Neural cell (in vitro differentiated cells): ENCODE measurements at regions not wholly inside any gene's neighbourhood (a gene's known extent, or its start where the extent isn't known, plus 50 kb on each side); places are given as distances from the start of the nearest gene placed in this dataset.

ENCODE experiments used
- H2AFZ ChIP-seq: fragments of 200-600, 300-800 bp; sonication (generic), shearing (Covaris generic); 2 replicates; pipeline ENCODE4 v1.6.0; 2014; ENCODE audit warnings: low read depth, mild to moderate bottlenecking, antibody characterized with exemption, low read length, moderate library complexity
- H3F3A ChIP-seq: fragments of 200-600 bp; shearing (Covaris generic); 2 replicates; pipeline ENCODE4 v1.6.1; 2016; ENCODE audit warnings: mild to moderate bottlenecking, moderate library complexity, mixed read lengths, antibody characterized with exemption, low read length; ENCODE audit not compliant: insufficient read depth, poor library complexity, severe bottlenecking
- H3K27ac ChIP-seq: fragments of 200-600, 300-800 bp; sonication (generic), shearing (Covaris generic); 2 replicates; pipeline ENCODE4 v1.5.1; 2014; ENCODE audit warnings: mild to moderate bottlenecking, low read length, moderate library complexity
- H3K27me3 ChIP-seq: fragments of 300-800, 200-600 bp; sonication (generic), shearing (Covaris generic); 2 replicates; pipeline ENCODE4 v1.6.0; 2014; ENCODE audit warnings: mild to moderate bottlenecking, low read depth, low read length, moderate library complexity; ENCODE audit not compliant: insufficient read depth
- H3K36me3 ChIP-seq: fragments of 300-800, 200-600 bp; sonication (generic), shearing (Covaris generic); 2 replicates; pipeline ENCODE4 v1.5.1; 2014; ENCODE audit warnings: mild to moderate bottlenecking, antibody characterized with exemption, low read length, moderate library complexity; ENCODE audit not compliant: insufficient read depth
- H3K4me2 ChIP-seq: fragments of 300-800, 200-600 bp; sonication (generic), shearing (Covaris generic); 2 replicates; pipeline ENCODE4 v1.6.0; 2014; ENCODE audit warnings: mild to moderate bottlenecking, low read length
- H3K4me3 ChIP-seq: fragments of 300-800, 200-600 bp; sonication (generic), shearing (Covaris generic); 2 replicates; pipeline ENCODE4 v1.5.1; 2014; ENCODE audit warnings: mild to moderate bottlenecking, low read length, moderate library complexity
- H3K79me2 ChIP-seq: fragments of 200-600 bp; shearing (Covaris generic); replicated peaks from 2 replicates; pipeline ENCODE4 v1.6.0; 2014; ENCODE audit warnings: mild to moderate bottlenecking, low read length, moderate library complexity; ENCODE audit not compliant: insufficient read depth
- H3K9ac ChIP-seq: fragments of 300-800, 200-600 bp; sonication (generic), shearing (Covaris generic); 2 replicates; pipeline ENCODE4 v1.6.1; 2016; ENCODE audit warnings: mild to moderate bottlenecking, low read length, mixed read lengths
- H3K9me2 ChIP-seq: fragments of 200-600 bp; shearing (Covaris generic); 2 replicates; pipeline ENCODE4 v1.6.1; 2016; ENCODE audit warnings: mild to moderate bottlenecking, low read length, mixed read lengths; ENCODE audit not compliant: insufficient read depth
- H3K9me3 ChIP-seq: fragments of 200-600, 300-800 bp; sonication (generic), shearing (Covaris generic); 2 replicates; pipeline ENCODE4 v1.6.1; 2016; ENCODE audit warnings: mild to moderate bottlenecking, mixed run types, low read length, moderate library complexity, mixed read lengths
- H4K20me1 ChIP-seq: fragments of 200-600 bp; shearing (Covaris generic); 2 replicates; pipeline ENCODE4 v1.6.1; 2016; ENCODE audit warnings: mild to moderate bottlenecking, mixed run types; ENCODE audit not compliant: insufficient read depth
- EP300 ChIP-seq: fragments of 450-650 bp; conservative IDR thresholded peaks from 2 replicates; pipeline ENCODE4 v1.6.1; 2014; ENCODE audit warnings: antibody characterized with exemption, mild to moderate bottlenecking, moderate library complexity; ENCODE audit not compliant: poor library complexity, severe bottlenecking
- EZH2 ChIP-seq: fragments of 200-600, 300-800 bp; shearing (Covaris generic), sonication (generic); IDR thresholded peaks from 2 replicates; pipeline ENCODE4 v1.6.1; 2014; ENCODE audit warnings: antibody characterized with exemption, low read length, borderline replicate concordance, mild to moderate bottlenecking; ENCODE audit not compliant: insufficient read depth, poor library complexity, severe bottlenecking
- MXI1 ChIP-seq: fragments of 450-650 bp; conservative IDR thresholded peaks from 2 replicates; pipeline ENCODE4 v1.6.1; 2014; ENCODE audit warnings: antibody characterized with exemption, mild to moderate bottlenecking; ENCODE audit not compliant: poor library complexity, severe bottlenecking
- POLR2AphosphoS5 ChIP-seq: IDR thresholded peaks from 2 replicates; pipeline ENCODE4 v1.6.1; 2012
- RAD21 ChIP-seq: fragments of 450-650 bp; conservative IDR thresholded peaks from 2 replicates; pipeline ENCODE4 v1.6.1; 2014; ENCODE audit warnings: antibody characterized with exemption, mild to moderate bottlenecking, moderate library complexity
- REST ChIP-seq: IDR thresholded peaks from 2 replicates; pipeline ENCODE4 v1.6.1; 2012; ENCODE audit warnings: borderline replicate concordance
- SMC3 ChIP-seq: fragments of 450-650 bp; conservative IDR thresholded peaks from 2 replicates; pipeline ENCODE4 v1.6.1; 2014; ENCODE audit warnings: antibody characterized with exemption, mild to moderate bottlenecking, moderate library complexity; ENCODE audit not compliant: poor library complexity
- TAF1 ChIP-seq: IDR thresholded peaks from 2 replicates; pipeline ENCODE4 v1.6.1; 2012; ENCODE audit warnings: low read depth
- TF ChIP-seq, protein P1 (sequence below): fragments of 450-650 bp; IDR thresholded peaks from 2 replicates; pipeline ENCODE4 v1.5.1; 2014; ENCODE audit warnings: antibody characterized with exemption, mild to moderate bottlenecking, moderate library complexity; ENCODE audit not compliant: poor library complexity, severe bottlenecking

- no peaks in the 10 kb centered on the region for H3K79me2 ChIP-seq
- no peak overlapping the region for H2AFZ ChIP-seq
- no peak overlapping the region for H3K4me3 ChIP-seq
- H3K27ac ChIP-seq: no peak overlapping the region
- no peak overlapping the region for H3K4me2 ChIP-seq
- TF ChIP-seq, protein P1, sequence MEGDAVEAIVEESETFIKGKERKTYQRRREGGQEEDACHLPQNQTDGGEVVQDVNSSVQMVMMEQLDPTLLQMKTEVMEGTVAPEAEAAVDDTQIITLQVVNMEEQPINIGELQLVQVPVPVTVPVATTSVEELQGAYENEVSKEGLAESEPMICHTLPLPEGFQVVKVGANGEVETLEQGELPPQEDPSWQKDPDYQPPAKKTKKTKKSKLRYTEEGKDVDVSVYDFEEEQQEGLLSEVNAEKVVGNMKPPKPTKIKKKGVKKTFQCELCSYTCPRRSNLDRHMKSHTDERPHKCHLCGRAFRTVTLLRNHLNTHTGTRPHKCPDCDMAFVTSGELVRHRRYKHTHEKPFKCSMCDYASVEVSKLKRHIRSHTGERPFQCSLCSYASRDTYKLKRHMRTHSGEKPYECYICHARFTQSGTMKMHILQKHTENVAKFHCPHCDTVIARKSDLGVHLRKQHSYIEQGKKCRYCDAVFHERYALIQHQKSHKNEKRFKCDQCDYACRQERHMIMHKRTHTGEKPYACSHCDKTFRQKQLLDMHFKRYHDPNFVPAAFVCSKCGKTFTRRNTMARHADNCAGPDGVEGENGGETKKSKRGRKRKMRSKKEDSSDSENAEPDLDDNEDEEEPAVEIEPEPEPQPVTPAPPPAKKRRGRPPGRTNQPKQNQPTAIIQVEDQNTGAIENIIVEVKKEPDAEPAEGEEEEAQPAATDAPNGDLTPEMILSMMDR: no peak
- no peak for TF ChIP-seq RAD21
- no peak for TF ChIP-seq EZH2
- TF ChIP-seq EP300: no peak
- no peak for TF ChIP-seq TAF1
- no peak for TF ChIP-seq MXI1
- no peak for TF ChIP-seq REST
- TF ChIP-seq SMC3: no peak
- no peak for TF ChIP-seq POLR2AphosphoS5
- H3K27me3 ChIP-seq: no peaks in the 10 kb centered on the region
- H3K36me3 ChIP-seq: no peaks in the 10 kb centered on the region
- H3K9me3 ChIP-seq: no peaks in the 10 kb centered on the region
- no peaks in the 10 kb centered on the region for H3F3A ChIP-seq
- no peak overlapping the region for H3K9ac ChIP-seq
- no peaks in the 10 kb centered on the region for H4K20me1 ChIP-seq
- H3K9me2 ChIP-seq: no peaks in the 10 kb centered on the region
Measured at GRCh38 chr12:105547786-105548185, 217.3 kb downstream of the C12orf75 start.

- Histone ChIP-seq H3K9me2 (no peaks in the 10 kb centered on the region), H4K20me1 (no peaks in the 10 kb centered on the region)
- TF ChIP-seq REST (no peak), RAD21 (no peak), TAF1 (no peak), SMC3 (no peak), POLR2AphosphoS5 (no peak), EZH2 (no peak), MXI1 (no peak), EP300 (no peak)
- TF ChIP-seq, protein P1: no peak
Measured at GRCh38 chr12:105548626-105549025, 218.1 kb downstream of the C12orf75 start.

More at GRCh38 chr12:105548626-105549025, 218.1 kb downstream of the C12orf75 start:
- Histone ChIP-seq H3K79me2 (no peaks in the 10 kb centered on the region), H3K36me3 (no peaks in the 10 kb centered on the region), H3K9ac (no peak overlapping the region), H3K9me3 (no peaks in the 10 kb centered on the region), H3K4me3 (no peak overlapping the region), H3F3A (no peaks in the 10 kb centered on the region), H3K4me2 (no peak overlapping the region), H2AFZ (no peak overlapping the region), H3K27ac (no peak overlapping the region), H3K27me3 (no peaks in the 10 kb centered on the region)
